HepG2 (cell line): ENCODE measurements at regions not wholly inside any gene's neighbourhood (a gene's known extent, or its start where the extent isn't known, plus 50 kb on each side); places are given as distances from the start of the nearest gene placed in this dataset.

Experiments used
- ATAC-seq: fragments of 200-7000 bp; cut with Tn5 transposase; 3 replicates; pipeline ENCODE4 v1.9.1; 2020; ENCODE audit warnings: mild to moderate bottlenecking, moderate library complexity
- BruUV-seq: library from RNA; stranded (reverse); fragments of 400-500 nt; replicated peaks from 2 replicates; lab custom pipeline; 2021; lab: Mats Ljungman, UMichigan
- CTCF ChIA-PET: fragments of 300-600 bp; formaldehyde crosslinking; extraction: SDS; loops from one replicate; lab custom pipeline; 2021; ENCODE audit warnings: low total read pairs, inconsistent platforms, low intra/inter-chr PET ratio; lab: Yijun Ruan, JAX
- POLR2A ChIA-PET: fragments of 350-600 bp; sonication (Branson Sonifier 250); formaldehyde crosslinking; loops from one replicate; lab custom pipeline; 2020; ENCODE audit warnings: antibody characterized with exemption, inconsistent platforms; lab: Yijun Ruan, JAX
- DNase-seq: peaks from one replicate; pipeline ENCODE4 v3.0.0-alpha.2; 2015; ENCODE audit warnings: low spot score
- FAIRE-seq: peaks from 3 replicates; lab custom pipeline; 2011; peaks lifted over from hg19 to GRCh38; lab: Jason Lieb, UNC
- H2AFZ ChIP-seq: one replicate; pipeline ENCODE4 v1.6.1; 2011; ENCODE audit warnings: low read length, inconsistent platforms
- H3K27ac ChIP-seq: fragments of 300-600 bp; 3 replicates; pipeline ENCODE4 v1.8.0; 2011; ENCODE audit warnings: mixed run types, mild to moderate bottlenecking, mixed read lengths, low read length, inconsistent platforms; ENCODE audit not compliant: insufficient read depth; ENCODE audit errors: extremely low read length
- H3K27me3 ChIP-seq, 2 experiments: fragments of 200-600 bp in 1 of 2; 2 replicates in 1 of 2; 3 replicates in 1 of 2; pipeline versions ENCODE4 v1.6.0 to v1.8.0; 2011; ENCODE audit warnings: low read length in 2 of 2, mild to moderate bottlenecking in 2 of 2, moderate library complexity in 2 of 2, inconsistent platforms in 1 of 2; ENCODE audit not compliant: insufficient read depth in 2 of 2, control insufficient read depth in 1 of 2
- H3K36me3 ChIP-seq, 2 experiments: fragments of 200-600 bp in 1 of 2; replicated peaks in 1 of 2; 2 replicates in 1 of 2; 3 replicates in 1 of 2; pipeline versions ENCODE4 v1.5.1 to v1.8.0; 2011; ENCODE audit warnings: low read length in 2 of 2, inconsistent platforms in 1 of 2; ENCODE audit not compliant: insufficient read depth in 2 of 2, control insufficient read depth in 1 of 2
- H3K4me1 ChIP-seq: 2 replicates; pipeline ENCODE4 v1.5.1; 2012; ENCODE audit warnings: low read length, inconsistent platforms; ENCODE audit not compliant: insufficient read depth
- H3K4me2 ChIP-seq: 2 replicates; pipeline ENCODE4 v1.6.0; 2011; ENCODE audit warnings: low read depth, low read length, inconsistent platforms
- H3K4me3 ChIP-seq, 3 experiments: fragments of 200-600 bp in 1 of 3; sonication (generic), shearing (Covaris generic) in 1 of 3; replicated peaks in 1 of 3; 2 replicates each; pipeline ENCODE4 v1.5.1; 2011 to 2016; ENCODE audit warnings: low read length in 3 of 3, inconsistent platforms in 2 of 3, low read depth in 2 of 3, mild to moderate bottlenecking in 2 of 3, control low read depth in 1 of 3, mixed read lengths in 1 of 3; ENCODE audit not compliant: insufficient read depth in 1 of 3
- H3K79me2 ChIP-seq: one replicate; pipeline ENCODE4 v1.6.1; 2011; ENCODE audit warnings: low read length, inconsistent platforms; ENCODE audit not compliant: insufficient read depth
- H3K9ac ChIP-seq: 2 replicates; pipeline ENCODE4 v1.6.0; 2011; ENCODE audit warnings: mild to moderate bottlenecking, low read depth, low read length, inconsistent platforms; ENCODE audit not compliant: insufficient read depth
- H3K9me3 ChIP-seq: 2 replicates; pipeline ENCODE4 v1.5.1; 2012; ENCODE audit warnings: mild to moderate bottlenecking, low read length
- H4K20me1 ChIP-seq: 2 replicates; pipeline ENCODE4 v1.6.0; 2011; ENCODE audit warnings: inconsistent platforms, mild to moderate bottlenecking, low read length, moderate library complexity; ENCODE audit not compliant: insufficient read depth
- ATF1 ChIP-seq: IDR thresholded peaks from 2 replicates; pipeline ENCODE4 v1.6.1; 2016; ENCODE audit warnings: mild to moderate bottlenecking, control low read depth
- CEBPG ChIP-seq: IDR thresholded peaks from 2 replicates; pipeline ENCODE4 v1.6.1; 2016
- ELF1 ChIP-seq: sonication (generic); formaldehyde crosslinking; IDR thresholded peaks from 2 replicates; pipeline ENCODE4 v1.4.0; 2020; ENCODE audit warnings: missing genetic modification reagents
- JARID2 ChIP-seq: sonication (generic); formaldehyde crosslinking; IDR thresholded peaks from 2 replicates; pipeline ENCODE4 v1.8.1; 2023; ENCODE audit warnings: missing genetic modification reagents, inconsistent platforms; ENCODE audit not compliant: insufficient replicate concordance
- KLF12 ChIP-seq: sonication (generic); formaldehyde crosslinking; IDR thresholded peaks from 2 replicates; pipeline ENCODE4 v1.4.0; 2020; ENCODE audit warnings: missing genetic modification reagents, borderline replicate concordance
- MTA3 ChIP-seq: sonication (generic); formaldehyde crosslinking; IDR thresholded peaks from 2 replicates; pipeline ENCODE4 v1.4.0; 2020; ENCODE audit warnings: missing genetic modification reagents
- PCBP1 ChIP-seq: fragments of 200-400 bp; formaldehyde crosslinking; IDR thresholded peaks from 2 replicates; pipeline ENCODE4 v1.6.1; 2017; ENCODE audit warnings: mild to moderate bottlenecking, low read depth, low read length, borderline replicate concordance
- SUZ12 ChIP-seq: fragments of 150-350 bp; IDR thresholded peaks from 2 replicates; pipeline ENCODE4 v1.6.1; 2014; ENCODE audit warnings: low read depth, low read length
- TEAD2 ChIP-seq: sonication (generic); formaldehyde crosslinking; IDR thresholded peaks from 2 replicates; pipeline ENCODE4 v1.9.0; 2021; ENCODE audit warnings: missing genetic modification reagents
- ZNF335 ChIP-seq: sonication (generic); formaldehyde crosslinking; IDR thresholded peaks from 2 replicates; pipeline ENCODE4 v1.4.0; 2020; ENCODE audit warnings: missing genetic modification reagents
- ZNF468 ChIP-seq: sonication (generic); formaldehyde crosslinking; IDR thresholded peaks from 2 replicates; pipeline ENCODE4 v1.8.0; 2022; ENCODE audit warnings: mild to moderate bottlenecking, moderate library complexity, missing genetic modification reagents
- ZNF530 ChIP-seq: sonication (generic); formaldehyde crosslinking; IDR thresholded peaks from 2 replicates; pipeline ENCODE4 v1.5.0; 2020; ENCODE audit warnings: low read depth, mild to moderate bottlenecking, missing genetic modification reagents
- ZSCAN9 ChIP-seq: IDR thresholded peaks from 2 replicates; pipeline ENCODE4 v1.6.1; 2016; ENCODE audit warnings: borderline replicate concordance
- WGBS: methylation state at CpG from one replicate; pipeline ENCODE4 v1.1.6; 2017; ENCODE audit warnings: low lambda C conversion rate; 5-methylcytosine and 5-hydroxymethylcytosine counted together
- in situ Hi-C: cut with HindIII; loops from 2 replicates; pipeline ENCODE4 v1.10.0; 2017; ENCODE audit warnings: low pct_unique_long_range_greater_than_20kb; ENCODE audit not compliant: extremely low pct_ligation_motif_present
- intact Hi-C: fragments of 100-400 bp; cut with micrococcal nuclease; formaldehyde crosslinking; loops from one replicate; pipeline ENCODE4 v1.10.0; 2022; ENCODE audit not compliant: unreplicated experiment
- TF ChIP-seq, protein P1 (sequence below): sonication (generic); formaldehyde crosslinking; IDR thresholded peaks from 2 replicates; pipeline ENCODE4 v1.4.0; 2020; ENCODE audit warnings: missing genetic modification reagents

GRCh38 chr1:48079096-48079495 lies 81.9 kb upstream of the TRABD2B start:
- Histone ChIP-seq H3K79me2 (no peaks in the 10 kb centered on the region), H3K36me3 (no peaks in the 10 kb centered on the region), H3K4me1 (peaks cover 1% of the 10 kb centered on the region; the same call in 1 of the 2 replicates), H3K4me2 (no peak overlapping the region), H2AFZ (no peak overlapping the region), H3K9ac (no peak overlapping the region), H3K4me3 (no peak overlapping the region), H3K27me3 (no peaks in the 10 kb centered on the region; a peak in 1 of 5 replicates), H3K27ac (no peak overlapping the region), H4K20me1 (no peaks in the 10 kb centered on the region), H3K9me3 (no peaks in the 10 kb centered on the region)
- TF ChIP-seq ZNF468 (CRISPR knock-in tag) (no peak), ZNF335 (CRISPR knock-in tag) (no peak), ZSCAN9 (no peak), SUZ12 (no peak), JARID2 (CRISPR knock-in tag) (no peak), ELF1 (CRISPR knock-in tag) (no peak), CEBPG (CRISPR knock-in tag) (no peak), KLF12 (CRISPR knock-in tag) (no peak), ZNF530 (CRISPR knock-in tag) (no peak), ATF1 (CRISPR knock-in tag) (no peak), PCBP1 (no peak), TEAD2 (no peak), MTA3 (CRISPR knock-in tag) (no peak)
- TF ChIP-seq, protein P1, sequence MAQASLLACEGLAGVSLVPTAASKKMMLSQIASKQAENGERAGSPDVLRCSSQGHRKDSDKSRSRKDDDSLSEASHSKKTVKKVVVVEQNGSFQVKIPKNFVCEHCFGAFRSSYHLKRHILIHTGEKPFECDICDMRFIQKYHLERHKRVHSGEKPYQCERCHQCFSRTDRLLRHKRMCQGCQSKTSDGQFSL: no peak
- no peak for DNase-seq
- CTCF ChIA-PET: no interaction called here
- no peak for FAIRE-seq
- in situ Hi-C loops (no loop called here), intact Hi-C loops (no loop called here)
- POLR2A ChIA-PET: no interaction called here
- WGBS: 0% methylated on average over 1 of the region's 1 CpG
- BruUV-seq: no TSS peak
- ATAC-seq: no peak
